CD4-positive, alpha-beta T cell (primary cell): ENCODE measurements at regions not wholly inside any gene's neighbourhood (a gene's known extent, or its start where the extent isn't known, plus 50 kb on each side); places are given as distances from the start of the nearest gene placed in this dataset.

ENCODE experiments used
- ATAC-seq: fragments of 200-7000 bp; cut with Tn5 transposase; one replicate; pipeline ENCODE4 v1.10.0; 2022; ENCODE audit warnings: mild to moderate bottlenecking; ENCODE audit not compliant: poor library complexity
- CTCF ChIA-PET: fragments of 350-600 bp; sonication (Branson Sonifier 250); formaldehyde crosslinking; loops from one replicate; lab custom pipeline; 2021; ENCODE audit warnings: antibody characterized with exemption, inconsistent platforms; lab: Charles Lee
- POLR2A ChIA-PET: fragments of 350-600 bp; sonication (Branson Sonifier 250); formaldehyde crosslinking; loops from one replicate; lab custom pipeline; 2021; ENCODE audit warnings: antibody characterized with exemption, inconsistent platforms; lab: Charles Lee
- DNase-seq, 14 experiments: peaks; one replicate each; pipeline ENCODE4 v3.0.0-alpha.2; 2013 to 2020; ENCODE audit warnings: mixed read lengths in 2 of 14
- H3K27ac ChIP-seq, 2 donors: one replicate each; pipeline versions ENCODE4 v1.5.1 to v1.7.0; 2013; ENCODE audit warnings: low read length in 2 of 2, low read depth in 1 of 2, mild to moderate bottlenecking in 1 of 2
- H3K27me3 ChIP-seq, 2 experiments: 1 replicate in 1 of 2; 2 replicates in 1 of 2; pipeline versions ENCODE4 v1.6.1 to v1.7.0; 2013; ENCODE audit warnings: low read length in 2 of 2, control low read depth in 1 of 2, mild to moderate bottlenecking in 1 of 2, moderate library complexity in 1 of 2; ENCODE audit not compliant: insufficient read depth in 2 of 2, control insufficient read depth in 1 of 2
- H3K36me3 ChIP-seq: one replicate; pipeline ENCODE4 v1.6.1; 2013; ENCODE audit warnings: low read length, control low read depth; ENCODE audit not compliant: insufficient read depth
- H3K4me1 ChIP-seq: one replicate; pipeline ENCODE4 v1.6.1; 2013; ENCODE audit warnings: low read length, control low read depth; ENCODE audit not compliant: insufficient read depth
- H3K4me3 ChIP-seq: one replicate; pipeline ENCODE4 v1.5.1; 2013; ENCODE audit warnings: mild to moderate bottlenecking, low read length, moderate library complexity
- H3K9me3 ChIP-seq, 2 experiments: 1 replicate in 1 of 2; 2 replicates in 1 of 2; pipeline versions ENCODE4 v1.6.1 to v1.7.0; 2013; ENCODE audit warnings: low read length in 2 of 2, mild to moderate bottlenecking in 2 of 2, control low read depth in 1 of 2, moderate library complexity in 1 of 2; ENCODE audit not compliant: control insufficient read depth in 1 of 2, insufficient read depth in 1 of 2
- H3K27ac Mint-ChIP-seq: one replicate; pipeline ENCODE4 v1.8.0; 2020; ENCODE audit warnings: mixed read lengths
- H3K27me3 Mint-ChIP-seq: one replicate; pipeline ENCODE4 v1.8.0; 2021; ENCODE audit warnings: mixed read lengths
- H3K36me3 Mint-ChIP-seq: one replicate; pipeline ENCODE4 v1.8.0; 2021; ENCODE audit warnings: low read depth, mixed read lengths
- H3K4me1 Mint-ChIP-seq: one replicate; pipeline ENCODE4 v1.8.0; 2021; ENCODE audit warnings: low read depth, mixed read lengths
- H3K4me3 Mint-ChIP-seq: one replicate; pipeline ENCODE4 v1.8.0; 2020; ENCODE audit warnings: mild to moderate bottlenecking, mixed read lengths
- H3K9me3 Mint-ChIP-seq: one replicate; pipeline ENCODE4 v1.8.0; 2020; ENCODE audit warnings: mixed read lengths
- CTCF ChIP-seq: fragments of 200-600 bp; IDR thresholded peaks from one replicate; pipeline ENCODE4 v1.8.0; 2022; ENCODE audit warnings: antibody characterized with exemption, mild to moderate bottlenecking
- intact Hi-C, 2 experiments: fragments of 100-400 bp; cut with DNase I in 1 of 2; cut with micrococcal nuclease in 1 of 2; formaldehyde crosslinking; loops; one replicate each; pipeline versions ENCODE4 v1.15.1 to v1.9.0; 2023 to 2025; cut with DNase I, micrococcal nuclease

- no peak overlapping the region for H3K4me3 Mint-ChIP-seq
- no peaks in the 10 kb centered on the region for H3K36me3 Mint-ChIP-seq
- DNase-seq (no peak), ATAC-seq (no peak)
- no peaks in the 10 kb centered on the region for H3K4me1 Mint-ChIP-seq
- ChIA-PET CTCF (no interaction called here), POLR2A (no interaction called here)
- Histone ChIP-seq H3K4me3 (no peak overlapping the region), H3K27ac (no peak overlapping the region), H3K4me1 (no peaks in the 10 kb centered on the region), H3K36me3 (no peaks in the 10 kb centered on the region), H3K27me3 (no peaks in the 10 kb centered on the region), H3K9me3 (peaks cover 0 to 20% of the 10 kb centered on the region in 2 experiments)
- TF ChIP-seq CTCF = no peak
- intact Hi-C loops = no loop called here
- no peaks in the 10 kb centered on the region for H3K27me3 Mint-ChIP-seq
- no peak overlapping the region for H3K27ac Mint-ChIP-seq
- H3K9me3 Mint-ChIP-seq = peaks cover 9% of the 10 kb centered on the region
Measured at GRCh38 chr16:7077636-7078035, 255.0 kb upstream of the RBFOX1 start.

GRCh38 chr16:7074715-7075114 is 257.9 kb upstream of the RBFOX1 start:
- Mint-ChIP-seq H3K9me3 (peaks cover 9% of the 10 kb centered on the region), H3K36me3 (no peaks in the 10 kb centered on the region), H3K4me3 (no peak overlapping the region), H3K4me1 (no peaks in the 10 kb centered on the region), H3K27me3 (no peaks in the 10 kb centered on the region), H3K27ac (no peak overlapping the region)
- ATAC-seq (no peak), DNase-seq (no peak)
- Histone ChIP-seq H3K4me3 (no peak overlapping the region), H3K36me3 (no peaks in the 10 kb centered on the region), H3K4me1 (no peaks in the 10 kb centered on the region), H3K9me3 (peaks cover 0 to 14% of the 10 kb centered on the region in 2 experiments), H3K27ac (no peak overlapping the region), H3K27me3 (no peaks in the 10 kb centered on the region)
- ChIA-PET POLR2A (no interaction called here), CTCF (no interaction called here)
- intact Hi-C loops = no loop called here
- no peak for TF ChIP-seq CTCF

GRCh38 chr16:7057458-7057857 is 275.2 kb upstream of the RBFOX1 start:
- H3K27ac Mint-ChIP-seq = no peak overlapping the region
- ATAC-seq = no peak
- POLR2A ChIA-PET = no interaction called here

More at GRCh38 chr16:7057458-7057857, 275.2 kb upstream of the RBFOX1 start:
- CTCF ChIA-PET = interaction anchor here (0.7 kb wide), 1 partner anchor 31 kb away, joined by 4 read pairs; no protein-coding TSS in a partner anchor
- intact Hi-C loops = no loop called here
- H3K27ac ChIP-seq = no peak overlapping the region
- peaks cover 0 to 10% of the 10 kb centered on the region in 2 experiments for H3K9me3 ChIP-seq
- DNase-seq = no peak
- Mint-ChIP-seq H3K4me1 (no peaks in the 10 kb centered on the region), H3K4me3 (no peak overlapping the region), H3K9me3 (peaks cover 19% of the 10 kb centered on the region), H3K27me3 (no peaks in the 10 kb centered on the region), H3K36me3 (no peaks in the 10 kb centered on the region)
- H3K4me1 ChIP-seq = no peaks in the 10 kb centered on the region
- no peaks in the 10 kb centered on the region for H3K27me3 ChIP-seq
- H3K4me3 ChIP-seq = no peak overlapping the region
- no peaks in the 10 kb centered on the region for H3K36me3 ChIP-seq
- no peak for TF ChIP-seq CTCF
